ENCODE measurements at regions not wholly inside any gene's neighbourhood (a gene's known extent, or its start where the extent isn't known, plus 50 kb on each side); places are given as distances from the start of the nearest gene placed in this dataset.
"Not testable (repeated sequence)": the region's sequence is repeated elsewhere in the genome, so short reads cannot be mapped to it uniquely, and the experiment has no call there.

- peak; percentile 44 for DNase-seq (ENCODE audit: low read depth)
Measured at GRCh38 chr4:101418055-101418454, 70.7 kb upstream of the PPP3CA start.

GRCh38 chr4:101417046-101417445, 69.7 kb upstream of the PPP3CA start:
- DNase-seq (ENCODE audit: low read depth) = no peak

- no peak for DNase-seq (ENCODE audit: low read depth)
Measured at GRCh38 chr4:101415962-101416361, 68.6 kb upstream of the PPP3CA start.

DNA sequence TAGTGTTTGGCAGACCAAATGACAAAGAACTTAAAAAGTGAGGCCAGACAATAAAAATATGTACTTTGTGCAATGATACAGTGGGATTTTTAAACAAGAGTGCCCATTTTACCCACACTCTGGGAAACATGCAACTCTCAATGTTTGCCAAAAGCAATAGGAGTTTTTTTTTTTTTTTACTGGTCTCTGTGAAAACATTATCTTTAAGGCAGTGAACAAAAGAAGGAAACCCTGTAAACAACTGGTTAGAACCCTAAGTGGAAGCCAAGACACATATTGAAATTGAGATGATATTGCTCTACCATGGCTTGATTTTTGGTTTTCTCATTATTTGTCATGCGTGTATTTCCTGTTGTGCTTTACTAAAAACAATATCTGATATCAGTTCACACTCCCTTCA, 67.2 kb upstream of the PPP3CA start:
- DNase-seq (ENCODE audit: low read depth) = no peak

- no peak for DNase-seq (ENCODE audit: low read depth)
Measured at GRCh38 chr4:101411926-101412325, 64.6 kb upstream of the PPP3CA start.

GRCh38 chr4:101411281-101411910, 64.1 kb upstream of the PPP3CA start:
- not testable (repeated sequence) for DNase-seq (ENCODE audit: low read depth)

DNA sequence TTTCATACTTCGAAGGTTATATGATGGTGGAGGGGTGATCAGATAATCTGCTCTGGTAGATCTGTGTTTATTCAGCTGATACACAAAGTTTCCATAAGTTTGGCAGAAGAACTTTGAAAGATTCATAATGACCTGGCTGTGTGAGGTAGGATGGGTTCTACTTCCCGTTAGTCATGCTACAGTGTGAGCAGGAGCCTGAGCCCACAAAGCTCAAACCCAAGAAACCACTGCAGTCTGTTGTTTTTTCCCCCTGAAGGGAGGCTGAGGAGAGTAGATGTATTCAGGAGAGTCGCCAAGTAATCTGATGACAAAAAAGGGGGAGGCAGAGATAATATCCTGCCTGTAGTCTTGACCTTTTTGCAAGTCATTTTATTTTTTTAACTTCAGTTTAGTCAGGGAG, 52.8 kb upstream of the PPP3CA start:
- DNase-seq (ENCODE audit: low read depth) = no peak

DNA sequence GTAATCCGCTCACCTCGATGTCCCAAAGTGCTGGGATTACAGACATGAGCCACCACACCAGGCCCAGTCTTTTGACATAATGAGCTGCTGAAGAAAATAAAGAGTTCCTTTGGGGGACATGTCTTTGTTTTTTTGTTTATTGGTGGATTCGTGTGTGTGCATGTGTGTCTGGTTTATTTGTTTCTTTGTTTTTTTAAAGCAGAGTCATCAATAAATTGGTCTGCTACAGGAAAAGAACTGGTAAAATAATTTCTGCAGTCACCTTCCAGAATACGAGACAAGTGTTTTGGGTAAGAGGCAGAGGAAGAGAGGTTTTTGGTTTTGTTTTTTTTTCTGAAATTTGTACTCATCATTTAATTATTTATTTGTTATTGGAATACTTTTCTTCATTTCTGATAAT, 51.5 kb upstream of the PPP3CA start:
- DNase-seq (ENCODE audit: low read depth) = no peak

Measured in activated T-cell treated with anti-CD3 and anti-CD28 coated beads for 24 hours (primary cell).